Neural cell (in vitro differentiated cells): ENCODE measurements at regions not wholly inside any gene's neighbourhood (a gene's known extent, or its start where the extent isn't known, plus 50 kb on each side); places are given as distances from the start of the nearest gene placed in this dataset.
"Not testable (repeated sequence)": the region's sequence is repeated elsewhere in the genome, so short reads cannot be mapped to it uniquely, and the experiment has no call there.

ENCODE experiments used
- H2AFZ ChIP-seq: fragments of 200-600, 300-800 bp; sonication (generic), shearing (Covaris generic); 2 replicates; pipeline ENCODE4 v1.6.0; 2014; ENCODE audit warnings: low read depth, mild to moderate bottlenecking, antibody characterized with exemption, low read length, moderate library complexity
- H3F3A ChIP-seq: fragments of 200-600 bp; shearing (Covaris generic); 2 replicates; pipeline ENCODE4 v1.6.1; 2016; ENCODE audit warnings: mild to moderate bottlenecking, moderate library complexity, mixed read lengths, antibody characterized with exemption, low read length; ENCODE audit not compliant: insufficient read depth, poor library complexity, severe bottlenecking
- H3K27ac ChIP-seq: fragments of 200-600, 300-800 bp; sonication (generic), shearing (Covaris generic); 2 replicates; pipeline ENCODE4 v1.5.1; 2014; ENCODE audit warnings: mild to moderate bottlenecking, low read length, moderate library complexity
- H3K27me3 ChIP-seq: fragments of 300-800, 200-600 bp; sonication (generic), shearing (Covaris generic); 2 replicates; pipeline ENCODE4 v1.6.0; 2014; ENCODE audit warnings: mild to moderate bottlenecking, low read depth, low read length, moderate library complexity; ENCODE audit not compliant: insufficient read depth
- H3K36me3 ChIP-seq: fragments of 300-800, 200-600 bp; sonication (generic), shearing (Covaris generic); 2 replicates; pipeline ENCODE4 v1.5.1; 2014; ENCODE audit warnings: mild to moderate bottlenecking, antibody characterized with exemption, low read length, moderate library complexity; ENCODE audit not compliant: insufficient read depth
- H3K4me2 ChIP-seq: fragments of 300-800, 200-600 bp; sonication (generic), shearing (Covaris generic); 2 replicates; pipeline ENCODE4 v1.6.0; 2014; ENCODE audit warnings: mild to moderate bottlenecking, low read length
- H3K4me3 ChIP-seq: fragments of 300-800, 200-600 bp; sonication (generic), shearing (Covaris generic); 2 replicates; pipeline ENCODE4 v1.5.1; 2014; ENCODE audit warnings: mild to moderate bottlenecking, low read length, moderate library complexity
- H3K79me2 ChIP-seq: fragments of 200-600 bp; shearing (Covaris generic); replicated peaks from 2 replicates; pipeline ENCODE4 v1.6.0; 2014; ENCODE audit warnings: mild to moderate bottlenecking, low read length, moderate library complexity; ENCODE audit not compliant: insufficient read depth
- H3K9ac ChIP-seq: fragments of 300-800, 200-600 bp; sonication (generic), shearing (Covaris generic); 2 replicates; pipeline ENCODE4 v1.6.1; 2016; ENCODE audit warnings: mild to moderate bottlenecking, low read length, mixed read lengths
- H3K9me2 ChIP-seq: fragments of 200-600 bp; shearing (Covaris generic); 2 replicates; pipeline ENCODE4 v1.6.1; 2016; ENCODE audit warnings: mild to moderate bottlenecking, low read length, mixed read lengths; ENCODE audit not compliant: insufficient read depth
- H3K9me3 ChIP-seq: fragments of 200-600, 300-800 bp; sonication (generic), shearing (Covaris generic); 2 replicates; pipeline ENCODE4 v1.6.1; 2016; ENCODE audit warnings: mild to moderate bottlenecking, mixed run types, low read length, moderate library complexity, mixed read lengths
- H4K20me1 ChIP-seq: fragments of 200-600 bp; shearing (Covaris generic); 2 replicates; pipeline ENCODE4 v1.6.1; 2016; ENCODE audit warnings: mild to moderate bottlenecking, mixed run types; ENCODE audit not compliant: insufficient read depth
- CTCF ChIP-seq: fragments of 450-650 bp; IDR thresholded peaks from 2 replicates; pipeline ENCODE4 v1.5.1; 2014; ENCODE audit warnings: antibody characterized with exemption, mild to moderate bottlenecking, moderate library complexity; ENCODE audit not compliant: poor library complexity, severe bottlenecking
- EP300 ChIP-seq: fragments of 450-650 bp; conservative IDR thresholded peaks from 2 replicates; pipeline ENCODE4 v1.6.1; 2014; ENCODE audit warnings: antibody characterized with exemption, mild to moderate bottlenecking, moderate library complexity; ENCODE audit not compliant: poor library complexity, severe bottlenecking
- EZH2 ChIP-seq: fragments of 200-600, 300-800 bp; shearing (Covaris generic), sonication (generic); IDR thresholded peaks from 2 replicates; pipeline ENCODE4 v1.6.1; 2014; ENCODE audit warnings: antibody characterized with exemption, low read length, borderline replicate concordance, mild to moderate bottlenecking; ENCODE audit not compliant: insufficient read depth, poor library complexity, severe bottlenecking
- MXI1 ChIP-seq: fragments of 450-650 bp; conservative IDR thresholded peaks from 2 replicates; pipeline ENCODE4 v1.6.1; 2014; ENCODE audit warnings: antibody characterized with exemption, mild to moderate bottlenecking; ENCODE audit not compliant: poor library complexity, severe bottlenecking
- POLR2AphosphoS5 ChIP-seq: IDR thresholded peaks from 2 replicates; pipeline ENCODE4 v1.6.1; 2012
- RAD21 ChIP-seq: fragments of 450-650 bp; conservative IDR thresholded peaks from 2 replicates; pipeline ENCODE4 v1.6.1; 2014; ENCODE audit warnings: antibody characterized with exemption, mild to moderate bottlenecking, moderate library complexity
- REST ChIP-seq: IDR thresholded peaks from 2 replicates; pipeline ENCODE4 v1.6.1; 2012; ENCODE audit warnings: borderline replicate concordance
- SMC3 ChIP-seq: fragments of 450-650 bp; conservative IDR thresholded peaks from 2 replicates; pipeline ENCODE4 v1.6.1; 2014; ENCODE audit warnings: antibody characterized with exemption, mild to moderate bottlenecking, moderate library complexity; ENCODE audit not compliant: poor library complexity
- TAF1 ChIP-seq: IDR thresholded peaks from 2 replicates; pipeline ENCODE4 v1.6.1; 2012; ENCODE audit warnings: low read depth

- H3K27me3 ChIP-seq, H3K36me3 ChIP-seq, H3K9me3 ChIP-seq, H2AFZ ChIP-seq, H3F3A ChIP-seq, H3K9ac ChIP-seq, H4K20me1 ChIP-seq, H3K27ac ChIP-seq, H3K4me2 ChIP-seq, H3K9me2 ChIP-seq, H3K4me3 ChIP-seq, H3K79me2 ChIP-seq: not testable (repeated sequence)
Measured at GRCh38 chr1:219070395-219070794, 103.3 kb upstream of the LYPLAL1 start.

GRCh38 chr1:219071209-219071608 lies 102.5 kb upstream of the LYPLAL1 start:
- H3K79me2 ChIP-seq = no peaks in the 10 kb centered on the region
- no peak overlapping the region for H2AFZ ChIP-seq
- H3K4me2 ChIP-seq = no peak overlapping the region
- no peaks in the 10 kb centered on the region for H3K9me2 ChIP-seq
- TF ChIP-seq CTCF = no peak
- no peak for TF ChIP-seq EZH2
- no peak for TF ChIP-seq SMC3
- no peak for TF ChIP-seq POLR2AphosphoS5
- TF ChIP-seq EP300 = no peak
- no peak for TF ChIP-seq RAD21
- TF ChIP-seq REST = no peak
- TF ChIP-seq MXI1 = no peak
- no peak for TF ChIP-seq TAF1
- no peak overlapping the region for H3K9ac ChIP-seq
- H3K36me3 ChIP-seq = no peaks in the 10 kb centered on the region
- H4K20me1 ChIP-seq = no peaks in the 10 kb centered on the region
- no peaks in the 10 kb centered on the region for H3F3A ChIP-seq
- H3K27ac ChIP-seq = no peak overlapping the region
- no peak overlapping the region for H3K4me3 ChIP-seq
- H3K27me3 ChIP-seq = no peaks in the 10 kb centered on the region
- H3K9me3 ChIP-seq = no peaks in the 10 kb centered on the region

- Histone ChIP-seq H3K4me2 (no peak overlapping the region), H2AFZ (no peak overlapping the region), H4K20me1 (no peaks in the 10 kb centered on the region), H3F3A (no peaks in the 10 kb centered on the region), H3K9ac (no peak overlapping the region), H3K27me3 (no peaks in the 10 kb centered on the region), H3K9me2 (no peaks in the 10 kb centered on the region), H3K27ac (no peak overlapping the region), H3K4me3 (no peak overlapping the region), H3K9me3 (no peaks in the 10 kb centered on the region), H3K36me3 (no peaks in the 10 kb centered on the region), H3K79me2 (no peaks in the 10 kb centered on the region)
- TF ChIP-seq CTCF = no peak
- TF ChIP-seq SMC3 = no peak
Measured at GRCh38 chr1:219072329-219072728, 101.3 kb upstream of the LYPLAL1 start.
